Breast epithelium (tissue), 3 donors: ENCODE measurements at regions not wholly inside any gene's neighbourhood (a gene's known extent, or its start where the extent isn't known, plus 50 kb on each side); places are given as distances from the start of the nearest gene placed in this dataset.

Source experiments
- CTCF ChIP-seq, 3 donors: fragments of 450-650 bp; IDR thresholded peaks; one replicate each; pipeline ENCODE4 v1.5.1; 2016 to 2017; ENCODE audit warnings: antibody characterized with exemption in 3 of 3, mild to moderate bottlenecking in 3 of 3, moderate library complexity in 3 of 3
- POLR2A ChIP-seq: fragments of 450-650 bp; IDR thresholded peaks from one replicate; pipeline ENCODE4 v1.6.1; 2016; ENCODE audit warnings: antibody characterized with exemption, mild to moderate bottlenecking, moderate library complexity

- TF ChIP-seq CTCF (IDR thresholded peaks at IDR 0.05) (no peak), POLR2A (no peak)
Measured at GRCh38 chr11:100459811-100460210, 227.3 kb upstream of the ARHGAP42 start.
